ENCODE measurements at regions not wholly inside any gene's neighbourhood (a gene's known extent, or its start where the extent isn't known, plus 50 kb on each side); places are given as distances from the start of the nearest gene placed in this dataset.

DNA sequence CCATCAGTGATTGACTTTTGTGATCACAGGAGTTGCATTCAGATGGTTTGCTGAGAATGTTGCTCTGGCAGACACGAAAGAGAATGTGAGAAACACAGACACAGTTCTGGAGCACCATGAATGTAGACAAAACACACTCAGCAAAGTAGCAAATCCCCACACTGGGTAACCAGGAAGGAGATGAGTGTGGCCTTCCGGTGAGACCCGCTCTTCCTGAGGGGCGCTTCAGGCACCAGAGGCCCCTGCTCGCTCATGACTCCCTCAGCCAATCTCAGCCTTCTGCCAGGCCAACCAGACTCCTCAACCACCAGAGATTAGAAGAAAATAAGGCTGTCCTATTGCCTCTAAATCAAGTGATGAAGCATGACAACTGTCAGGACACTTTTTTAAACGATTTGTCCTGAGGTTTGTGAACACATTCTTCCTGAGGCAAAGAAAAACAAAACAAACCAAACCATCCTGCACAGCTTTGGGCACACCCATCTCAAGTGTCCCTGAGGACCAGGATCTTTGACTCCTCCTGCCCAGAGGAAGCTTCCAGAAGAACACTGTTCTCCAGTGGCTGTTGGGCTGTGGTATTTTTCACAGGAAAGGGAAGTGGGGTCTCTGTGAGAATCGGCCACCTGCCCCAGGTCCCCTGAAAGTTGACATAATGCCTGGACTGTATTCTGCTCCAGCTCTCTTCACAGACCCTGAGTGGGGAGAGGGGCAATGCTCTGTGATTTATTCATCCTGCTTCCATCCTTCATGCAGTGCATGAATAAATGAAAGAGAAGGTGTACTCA lies 152.8 kb downstream of the BCL11A start:
- Histone ChIP-seq H3K9me3 (no peaks in the 10 kb centered on the region), H3K9ac (ENCODE audit: low read depth in 2 of 2, low read length in 2 of 2) (no peak overlapping the region), H3K4me3 (no peak overlapping the region), H3K27me3 (no peaks in the 10 kb centered on the region), H3K27ac (no peak overlapping the region), H3K4me1 (no peaks in the 10 kb centered on the region), H3K36me3 (no peaks in the 10 kb centered on the region)
- TF ChIP-seq, protein P1, sequence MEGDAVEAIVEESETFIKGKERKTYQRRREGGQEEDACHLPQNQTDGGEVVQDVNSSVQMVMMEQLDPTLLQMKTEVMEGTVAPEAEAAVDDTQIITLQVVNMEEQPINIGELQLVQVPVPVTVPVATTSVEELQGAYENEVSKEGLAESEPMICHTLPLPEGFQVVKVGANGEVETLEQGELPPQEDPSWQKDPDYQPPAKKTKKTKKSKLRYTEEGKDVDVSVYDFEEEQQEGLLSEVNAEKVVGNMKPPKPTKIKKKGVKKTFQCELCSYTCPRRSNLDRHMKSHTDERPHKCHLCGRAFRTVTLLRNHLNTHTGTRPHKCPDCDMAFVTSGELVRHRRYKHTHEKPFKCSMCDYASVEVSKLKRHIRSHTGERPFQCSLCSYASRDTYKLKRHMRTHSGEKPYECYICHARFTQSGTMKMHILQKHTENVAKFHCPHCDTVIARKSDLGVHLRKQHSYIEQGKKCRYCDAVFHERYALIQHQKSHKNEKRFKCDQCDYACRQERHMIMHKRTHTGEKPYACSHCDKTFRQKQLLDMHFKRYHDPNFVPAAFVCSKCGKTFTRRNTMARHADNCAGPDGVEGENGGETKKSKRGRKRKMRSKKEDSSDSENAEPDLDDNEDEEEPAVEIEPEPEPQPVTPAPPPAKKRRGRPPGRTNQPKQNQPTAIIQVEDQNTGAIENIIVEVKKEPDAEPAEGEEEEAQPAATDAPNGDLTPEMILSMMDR (IDR thresholded peaks at IDR 0.05) = no peak
- intact Hi-C loops (cut with DNase I) = no loop called here
- DNase-seq = no peak

DNA sequence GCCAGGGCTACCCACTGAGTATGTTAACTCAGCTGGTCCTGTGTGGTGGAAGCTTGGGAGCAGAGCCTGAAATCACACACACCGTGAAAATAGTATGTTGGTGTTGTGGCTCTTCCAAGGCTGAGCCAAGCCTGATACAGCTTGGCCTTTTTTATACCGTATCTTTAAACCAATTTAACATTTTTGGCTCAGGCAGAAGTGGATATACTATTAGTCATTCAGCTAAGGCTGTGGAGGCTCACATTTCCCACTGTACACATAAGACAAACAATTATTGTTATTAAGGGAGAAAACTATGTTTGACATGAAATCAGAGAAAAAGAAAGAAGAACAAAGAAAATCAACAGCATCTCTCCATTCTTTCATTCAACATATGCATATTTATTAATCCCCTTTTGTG lies 159.0 kb downstream of the BCL11A start:
- Histone ChIP-seq H3K36me3 (no peaks in the 10 kb centered on the region), H3K27ac (no peak overlapping the region), H3K4me3 (no peak overlapping the region), H3K9me3 (no peaks in the 10 kb centered on the region), H3K9ac (ENCODE audit: low read depth in 2 of 2, low read length in 2 of 2) (no peak overlapping the region), H3K27me3 (no peaks in the 10 kb centered on the region), H3K4me1 (no peaks in the 10 kb centered on the region)
- TF ChIP-seq, protein P1 (IDR thresholded peaks at IDR 0.05) = no peak
- DNase-seq = no peak
- intact Hi-C loops (cut with DNase I) = no loop called here

DNA sequence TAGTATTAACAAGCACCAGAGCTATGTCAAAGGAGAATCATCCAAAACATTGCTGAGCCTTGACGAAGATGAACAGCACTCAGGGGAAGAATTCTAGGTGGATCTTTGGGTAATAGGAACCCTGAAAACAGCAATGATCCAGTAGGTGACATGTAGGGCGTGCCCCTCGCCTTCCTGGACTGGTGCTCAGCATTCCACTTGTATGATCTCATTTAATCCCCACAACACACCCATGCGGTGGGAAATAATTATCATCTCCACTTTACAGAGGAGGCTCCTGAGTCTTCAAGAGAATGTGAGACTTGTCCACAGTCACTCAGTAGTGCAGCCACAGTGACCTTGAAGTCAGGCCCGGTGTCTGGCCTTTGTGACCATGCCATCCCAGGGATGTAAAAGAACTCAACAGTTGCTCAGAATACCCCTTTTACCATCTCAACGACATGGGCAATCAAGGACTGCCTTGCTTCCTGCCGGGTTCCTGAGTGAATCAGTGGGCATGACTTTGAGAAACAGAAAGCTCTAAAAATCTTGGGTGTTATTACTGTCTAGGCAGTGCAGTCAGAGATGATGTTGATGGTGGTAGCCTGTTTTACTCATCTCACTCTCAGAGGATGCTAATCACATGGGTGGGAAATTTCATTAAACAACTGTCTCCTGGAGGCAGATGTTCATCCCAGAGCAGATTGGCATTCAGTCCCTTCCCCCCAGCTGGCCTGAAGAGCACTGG lies 161.6 kb downstream of the BCL11A start:
- Histone ChIP-seq H3K4me3 (no peak overlapping the region), H3K36me3 (no peaks in the 10 kb centered on the region), H3K27me3 (no peaks in the 10 kb centered on the region), H3K9ac (ENCODE audit: low read depth in 2 of 2, low read length in 2 of 2) (no peak overlapping the region), H3K9me3 (no peaks in the 10 kb centered on the region), H3K27ac (no peak overlapping the region), H3K4me1 (no peaks in the 10 kb centered on the region)
- no peak for DNase-seq
- intact Hi-C loops (cut with DNase I) = no loop called here
- TF ChIP-seq, protein P1 (IDR thresholded peaks at IDR 0.05) = no peak

GRCh38 chr2:60391230-60391629 lies 162.2 kb downstream of the BCL11A start:
- no peaks in the 10 kb centered on the region for H3K36me3 ChIP-seq
- H3K9ac ChIP-seq (ENCODE audit: low read depth in 2 of 2, low read length in 2 of 2) = no peak overlapping the region
- TF ChIP-seq, protein P1 (IDR thresholded peaks at IDR 0.05) = no peak
- no peaks in the 10 kb centered on the region for H3K4me1 ChIP-seq
- H3K27me3 ChIP-seq = no peaks in the 10 kb centered on the region
- no peak overlapping the region for H3K27ac ChIP-seq
- no peak overlapping the region for H3K4me3 ChIP-seq
- H3K9me3 ChIP-seq = no peaks in the 10 kb centered on the region
- intact Hi-C loops (cut with DNase I) = no loop called here
- DNase-seq = no peak

DNA sequence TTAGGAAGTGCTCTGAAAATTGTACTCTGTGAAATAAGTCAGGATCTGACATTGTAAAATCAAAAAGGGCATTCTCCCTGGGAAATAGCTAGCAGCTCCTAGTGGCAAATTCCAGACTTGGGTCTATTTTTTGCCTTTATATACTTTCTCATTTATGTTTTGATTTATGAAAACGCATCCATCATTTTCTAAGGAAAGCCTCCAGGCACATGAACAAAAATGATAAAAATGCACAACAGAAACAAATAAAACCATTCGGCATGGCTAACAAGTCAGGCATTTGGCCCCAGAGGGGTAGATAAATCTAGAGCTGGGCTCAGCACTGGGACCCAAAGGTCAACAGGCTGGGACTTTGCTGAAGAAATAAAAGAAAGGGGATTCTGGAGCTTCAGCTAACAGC lies 167.0 kb downstream of the BCL11A start:
- intact Hi-C loops (cut with DNase I) = no loop called here
- Histone ChIP-seq H3K4me1 (no peaks in the 10 kb centered on the region), H3K27ac (no peak overlapping the region), H3K4me3 (no peak overlapping the region), H3K27me3 (no peaks in the 10 kb centered on the region), H3K9ac (ENCODE audit: low read depth in 2 of 2, low read length in 2 of 2) (no peak overlapping the region), H3K9me3 (no peaks in the 10 kb centered on the region), H3K36me3 (no peaks in the 10 kb centered on the region)
- DNase-seq = no peak
- TF ChIP-seq, protein P1 (IDR thresholded peaks at IDR 0.05) = no peak
